ENCODE measurements at regions not wholly inside any gene's neighbourhood (a gene's known extent, or its start where the extent isn't known, plus 50 kb on each side); places are given as distances from the start of the nearest gene placed in this dataset.

- TF ChIP-seq CTCF (conservative IDR thresholded peaks at IDR 0.05; ENCODE audit: low read depth, low read length) (peak; percentile 47), RAD21 (IDR thresholded peaks at IDR 0.05; ENCODE audit: low read length) (peak; percentile 54)
- TF ChIP-seq, protein P1, sequence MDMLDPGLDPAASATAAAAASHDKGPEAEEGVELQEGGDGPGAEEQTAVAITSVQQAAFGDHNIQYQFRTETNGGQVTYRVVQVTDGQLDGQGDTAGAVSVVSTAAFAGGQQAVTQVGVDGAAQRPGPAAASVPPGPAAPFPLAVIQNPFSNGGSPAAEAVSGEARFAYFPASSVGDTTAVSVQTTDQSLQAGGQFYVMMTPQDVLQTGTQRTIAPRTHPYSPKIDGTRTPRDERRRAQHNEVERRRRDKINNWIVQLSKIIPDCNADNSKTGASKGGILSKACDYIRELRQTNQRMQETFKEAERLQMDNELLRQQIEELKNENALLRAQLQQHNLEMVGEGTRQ (IDR thresholded peaks at IDR 0.05; ENCODE audit: low read depth, low read length) = no peak
These were observed 125.4 kb upstream of the DMD start for GRCh38 chrX:33336783-33337182.
